MV-4-11 (cell line): ENCODE measurements at regions not wholly inside any gene's neighbourhood (a gene's known extent, or its start where the extent isn't known, plus 50 kb on each side); places are given as distances from the start of the nearest gene placed in this dataset.

ENCODE experiments used
- DNase-seq: peaks from one replicate; lab custom pipeline; 2025; lab: John Stamatoyannopoulos, UW

GRCh38 chr2:190809876-190810525 lies 70.6 kb upstream of the GLS start:
- no peak for DNase-seq

GRCh38 chr2:190810981-190811587 lies 69.5 kb upstream of the GLS start:
- no peak for DNase-seq

DNA sequence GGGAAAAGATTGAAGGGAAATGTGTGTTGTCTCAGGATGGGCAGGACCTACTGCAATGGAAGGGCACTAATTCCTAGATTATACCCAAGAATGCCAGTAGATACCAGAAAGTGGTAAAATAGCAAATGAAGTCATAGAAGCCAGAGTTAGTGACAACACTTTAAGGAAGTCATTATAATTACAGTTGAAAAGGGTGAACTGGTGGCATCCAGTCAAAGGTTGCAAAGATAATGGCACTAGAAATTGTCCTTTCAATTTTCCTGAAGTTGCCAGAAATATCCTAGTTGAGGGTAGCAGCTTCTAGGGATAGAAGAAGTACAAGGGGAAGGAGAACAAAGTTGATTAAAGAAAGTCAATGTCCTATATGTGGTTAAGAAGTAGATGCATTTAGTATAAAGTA lies 68.8 kb upstream of the GLS start:
- peak; percentile 10 for DNase-seq

DNA sequence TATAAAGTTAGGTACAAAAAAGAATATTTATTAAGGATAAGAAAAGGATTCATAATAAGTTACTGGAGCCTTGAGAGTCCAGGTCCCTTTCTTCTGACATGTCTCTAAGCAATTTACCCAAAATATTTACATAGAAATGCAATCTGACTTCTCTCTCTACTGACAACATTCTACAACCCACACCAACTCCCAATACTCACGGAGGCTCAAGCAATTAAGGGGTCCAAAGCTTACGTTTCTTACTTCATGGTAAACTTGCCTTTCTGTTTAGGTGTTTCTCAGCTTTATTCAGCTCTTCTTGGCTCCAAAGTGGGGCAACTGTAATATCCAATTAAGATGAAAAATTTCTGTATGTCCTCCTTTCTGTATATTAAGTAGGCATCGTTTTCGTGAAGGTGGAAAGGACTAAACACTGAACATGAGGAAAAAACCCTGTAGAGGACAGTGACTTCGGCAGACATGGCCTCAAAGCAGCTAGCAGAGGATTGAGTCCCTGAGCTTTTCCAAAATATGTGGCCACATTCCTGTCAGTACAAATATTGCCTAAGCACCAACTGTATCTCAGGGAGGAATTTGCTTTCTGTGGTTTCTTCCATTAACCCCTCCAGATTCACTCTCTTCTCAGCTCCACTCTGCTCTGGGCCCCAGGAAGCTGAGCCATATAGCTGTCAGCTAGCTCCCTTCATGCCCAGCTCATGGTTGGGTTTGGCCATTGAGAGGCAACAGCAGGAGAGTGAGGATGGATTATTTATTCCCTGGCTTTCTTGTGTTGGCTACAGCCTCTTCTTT lies 67.9 kb upstream of the GLS start:
- no peak for DNase-seq

- no peak for DNase-seq
Measured at GRCh38 chr2:190815226-190815625, 65.4 kb upstream of the GLS start.

- no peak for DNase-seq
Measured at GRCh38 chr2:190817082-190817481, 63.5 kb upstream of the GLS start.

- DNase-seq: no peak
Measured at GRCh38 chr2:190819840-190820301, 60.8 kb upstream of the GLS start.

DNA sequence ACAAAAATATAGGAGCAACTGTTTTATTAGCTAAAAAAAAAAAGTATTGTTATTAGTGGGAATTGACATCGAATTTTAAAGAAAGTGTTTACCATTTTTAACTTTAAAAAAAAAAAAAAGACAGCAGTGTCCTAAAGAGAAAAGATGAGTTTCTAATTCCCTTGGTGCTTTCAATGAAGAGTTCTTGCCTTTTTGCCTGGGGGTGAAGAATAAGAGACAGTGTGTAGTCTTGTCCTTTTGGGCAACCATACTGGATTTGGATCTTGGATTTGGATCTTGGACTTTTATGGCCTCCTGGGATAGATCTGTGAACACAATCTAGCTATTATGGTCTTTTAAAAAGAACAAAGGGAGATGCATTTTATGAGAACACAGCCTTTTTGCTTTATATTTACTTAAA lies 60.2 kb upstream of the GLS start:
- no peak for DNase-seq

- no peak for DNase-seq
Measured at GRCh38 chr2:190822043-190822442, 58.6 kb upstream of the GLS start.

- no peak for DNase-seq
Measured at GRCh38 chr2:190827720-190828119, 52.9 kb upstream of the GLS start.

GRCh38 chr2:190829642-190830041 lies 51.0 kb upstream of the GLS start:
- DNase-seq: no peak
